GM12878 (cell line): ENCODE measurements at regions not wholly inside any gene's neighbourhood (a gene's known extent, or its start where the extent isn't known, plus 50 kb on each side); places are given as distances from the start of the nearest gene placed in this dataset.

Experiments
- ATAC-seq: fragments of 200-7000 bp; cut with Tn5 transposase; 3 replicates; pipeline ENCODE4 v1.9.1; 2020; ENCODE audit warnings: mild to moderate bottlenecking, moderate library complexity
- BruUV-seq: library from RNA; stranded (reverse); fragments of 400-500 nt; replicated peaks from 2 replicates; lab custom pipeline; 2021; lab: Mats Ljungman, UMichigan
- CTCF ChIA-PET: fragments of 300-600 bp; sonication (Branson Sonifier 250); formaldehyde crosslinking; extraction: SDS; loops from one replicate; lab custom pipeline; 2021; ENCODE audit warnings: inconsistent platforms; lab: Yijun Ruan, JAX
- POLR2A ChIA-PET: fragments of 350-600 bp; formaldehyde crosslinking; extraction: SDS; loops from one replicate; lab custom pipeline; 2021; ENCODE audit warnings: inconsistent platforms; lab: Charles Lee
- RAD21 ChIA-PET: fragments of 300-600 bp; sonication (Branson Sonifier 250); formaldehyde crosslinking; loops from one replicate; lab custom pipeline; 2023; ENCODE audit warnings: antibody characterized with exemption; ENCODE audit not compliant: unreplicated experiment; lab: Charles Lee
- SMC1A ChIA-PET: fragments of 300-600 bp; sonication (Branson Sonifier 250); formaldehyde crosslinking; loops from one replicate; lab custom pipeline; 2023; ENCODE audit not compliant: unreplicated experiment, uncharacterized antibody; lab: Charles Lee
- DNase-seq: peaks from one replicate; pipeline ENCODE4 v3.0.0-alpha.2; 2011; ENCODE audit warnings: low read depth, low spot score
- FAIRE-seq: peaks from 3 replicates; lab custom pipeline; 2011; peaks lifted over from hg19 to GRCh38; lab: Jason Lieb, UNC
- H2AFZ ChIP-seq: 2 replicates; pipeline ENCODE4 v1.6.0; 2011; ENCODE audit warnings: low read depth, low read length, control low read depth; ENCODE audit not compliant: control insufficient read depth
- H3K27ac ChIP-seq: 2 replicates; pipeline ENCODE4 v1.5.1; 2011; ENCODE audit warnings: control low read depth; ENCODE audit not compliant: control insufficient read depth, insufficient read depth
- H3K27me3 ChIP-seq, 2 experiments: replicated peaks in 1 of 2; 2 replicates each; pipeline versions ENCODE4 v1.6.0 to v1.6.1; 2011; ENCODE audit warnings: low read length in 1 of 2; ENCODE audit not compliant: control insufficient read depth in 2 of 2, insufficient read depth in 2 of 2
- H3K36me3 ChIP-seq, 2 experiments: 2 replicates each; pipeline ENCODE4 v1.5.1; 2011; ENCODE audit warnings: low read length in 1 of 2; ENCODE audit not compliant: control insufficient read depth in 2 of 2, insufficient read depth in 2 of 2
- H3K4me1 ChIP-seq: 2 replicates; pipeline ENCODE4 v1.6.1; 2011; ENCODE audit warnings: mild to moderate bottlenecking, low read length, moderate library complexity, mixed read lengths; ENCODE audit not compliant: control insufficient read depth, insufficient read depth
- H3K4me2 ChIP-seq: 2 replicates; pipeline ENCODE4 v1.6.0; 2011; ENCODE audit warnings: control low read depth; ENCODE audit not compliant: control insufficient read depth, insufficient read depth
- H3K4me3 ChIP-seq: fragments of 200-600 bp; sonication (generic); 2 replicates; pipeline ENCODE4 v1.5.1; 2016
- H3K79me2 ChIP-seq: 2 replicates; pipeline ENCODE4 v1.6.0; 2011; ENCODE audit warnings: low read length; ENCODE audit not compliant: control insufficient read depth, insufficient read depth
- H3K9ac ChIP-seq: 2 replicates; pipeline ENCODE4 v1.8.0; 2011; ENCODE audit warnings: low read length, control low read depth, mixed read lengths; ENCODE audit not compliant: control insufficient read depth, insufficient read depth
- H3K9me3 ChIP-seq: replicated peaks from 3 replicates; pipeline ENCODE4 v1.5.1; 2011; ENCODE audit warnings: mild to moderate bottlenecking, low read length; ENCODE audit not compliant: control insufficient read depth, insufficient read depth
- H4K20me1 ChIP-seq: 2 replicates; pipeline ENCODE4 v1.6.0; 2011; ENCODE audit not compliant: control insufficient read depth, insufficient read depth
- BCL11A ChIP-seq: IDR thresholded peaks from 2 replicates; pipeline ENCODE4 v1.6.1; 2011; ENCODE audit warnings: low read depth, low read length
- BMI1 ChIP-seq: fragments of 450-650 bp; IDR thresholded peaks from 2 replicates; pipeline ENCODE4 v1.6.1; 2016; ENCODE audit warnings: mild to moderate bottlenecking, moderate library complexity, borderline replicate concordance
- CHD2 ChIP-seq: IDR thresholded peaks from 2 replicates; pipeline ENCODE4 v1.6.1; 2011; ENCODE audit warnings: low read depth, low read length, improper control_type of control experiment, borderline replicate concordance
- EP300 ChIP-seq, 2 experiments: fragments of 150-350 bp in 1 of 2; IDR thresholded peaks; 2 replicates each; pipeline ENCODE4 v1.6.1; 2011 to 2012; ENCODE audit warnings: low read depth in 2 of 2, low read length in 2 of 2, borderline replicate concordance in 1 of 2, improper control_type of control experiment in 1 of 2, inconsistent platforms in 1 of 2; ENCODE audit not compliant: control insufficient read depth in 1 of 2
- FOS ChIP-seq: IDR thresholded peaks from 3 replicates; pipeline ENCODE4 v1.6.1; 2011; ENCODE audit warnings: borderline replicate concordance; ENCODE audit not compliant: insufficient read length; ENCODE audit errors: extremely low read depth
- FOXM1 ChIP-seq: IDR thresholded peaks from 2 replicates; pipeline ENCODE4 v1.6.1; 2012; ENCODE audit warnings: low read depth, mild to moderate bottlenecking, inconsistent platforms, low read length, moderate library complexity
- HDAC2 ChIP-seq: fragments of 200-600 bp; sonication (generic); IDR thresholded peaks from 2 replicates; pipeline ENCODE4 v1.6.1; 2017
- HDGF ChIP-seq: fragments of 450-650 bp; IDR thresholded peaks from 2 replicates; pipeline ENCODE4 v1.6.1; 2016; ENCODE audit warnings: antibody characterized with exemption
- NBN ChIP-seq: fragments of 450-650 bp; IDR thresholded peaks from 2 replicates; pipeline ENCODE4 v1.6.1; 2016
- RAD21 ChIP-seq: IDR thresholded peaks from 2 replicates; pipeline ENCODE4 v1.6.1; 2011; ENCODE audit warnings: mild to moderate bottlenecking, low read depth, low read length, moderate library complexity; ENCODE audit not compliant: insufficient read depth
- RCOR1 ChIP-seq: conservative IDR thresholded peaks from 2 replicates; pipeline ENCODE4 v1.6.1; 2012; ENCODE audit warnings: low read depth, low read length, improper control_type of control experiment
- RUNX3 ChIP-seq: IDR thresholded peaks from 2 replicates; pipeline ENCODE4 v1.6.1; 2012; ENCODE audit warnings: low read length, inconsistent platforms
- SMAD5 ChIP-seq: IDR thresholded peaks from 2 replicates; pipeline ENCODE4 v1.6.1; 2016; ENCODE audit warnings: antibody characterized with exemption, low read depth
- SMC3 ChIP-seq: IDR thresholded peaks from 2 replicates; pipeline ENCODE4 v1.6.1; 2011; ENCODE audit warnings: low read length, improper control_type of control experiment, borderline replicate concordance
- TCF7 ChIP-seq: IDR thresholded peaks from 2 replicates; pipeline ENCODE4 v1.6.1; 2014; ENCODE audit warnings: antibody characterized with exemption, borderline replicate concordance
- YBX1 ChIP-seq: fragments of 450-650 bp; IDR thresholded peaks from 2 replicates; pipeline ENCODE4 v1.6.1; 2016; ENCODE audit warnings: antibody characterized with exemption
- ZNF207 ChIP-seq: fragments of 450-650 bp; IDR thresholded peaks from 2 replicates; pipeline ENCODE4 v1.6.1; 2014; ENCODE audit warnings: antibody characterized with exemption, mild to moderate bottlenecking, borderline replicate concordance
- ZNF217 ChIP-seq: fragments of 450-650 bp; IDR thresholded peaks from 2 replicates; pipeline ENCODE4 v1.6.1; 2017; ENCODE audit warnings: antibody characterized with exemption, mild to moderate bottlenecking
- WGBS: methylation state at CpG from one replicate; pipeline ENCODE4 v1.1.6; 2016; ENCODE audit warnings: low lambda C conversion rate; ENCODE audit not compliant: insufficient replicate concordance, insufficient coverage; ENCODE audit errors: missing lambda C conversion rate; 5-methylcytosine and 5-hydroxymethylcytosine counted together
- in situ Hi-C: fragments of 300-500 bp; cut with MboI; formaldehyde crosslinking; loops from 9 replicates; pipeline ENCODE4 v1.14.3; 2018; ENCODE audit warnings: mixed read lengths
- intact Hi-C: fragments of 100-400 bp; cut with micrococcal nuclease; formaldehyde crosslinking; loops from one replicate; pipeline ENCODE4 v1.14.2; 2022; ENCODE audit not compliant: unreplicated experiment
- TF ChIP-seq, protein P1 (sequence below): fragments of 450-650 bp; formaldehyde crosslinking; IDR thresholded peaks from 2 replicates; pipeline ENCODE4 v1.4.0; 2022; ENCODE audit warnings: mild to moderate bottlenecking, moderate library complexity

DNA sequence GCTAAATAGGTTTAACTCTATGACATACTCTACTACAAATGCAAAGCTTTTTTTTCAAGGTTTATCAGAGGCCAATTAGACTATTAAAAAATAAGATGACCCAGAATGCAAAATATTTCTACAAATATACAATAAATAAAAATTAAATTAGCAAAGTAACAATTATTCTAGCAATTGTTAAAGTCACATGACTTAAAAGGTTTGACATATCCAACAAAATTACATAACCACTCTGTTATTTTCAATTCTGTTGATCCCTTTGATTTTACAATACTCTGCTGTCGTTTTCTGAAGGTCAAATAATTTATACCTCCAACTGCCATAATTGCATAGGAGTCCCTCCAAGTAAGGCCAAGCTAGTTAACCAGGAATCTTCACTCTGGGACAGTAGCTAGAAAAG lies 292.6 kb upstream of the MIR17HG start:
- no peak overlapping the region for H3K4me2 ChIP-seq
- no peak overlapping the region for H3K27ac ChIP-seq
- no peaks in the 10 kb centered on the region for H3K4me1 ChIP-seq
- no TSS peak for BruUV-seq
- DNase-seq (no peak), FAIRE-seq (no peak), ATAC-seq (no peak)
- TF ChIP-seq RCOR1: no peak
- TF ChIP-seq FOXM1: no peak
- TF ChIP-seq SMAD5: no peak
- TF ChIP-seq FOS: no peak
- no peak for TF ChIP-seq ZNF217
- TF ChIP-seq SMC3: no peak
- no peak for TF ChIP-seq RAD21
- no peak for TF ChIP-seq EP300 (IDR thresholded peaks at IDR 0.05; ENCODE audit: borderline replicate concordance in 1 of 2, control insufficient read depth in 1 of 2, low read depth in 2 of 2, low read length in 2 of 2)
- no peak for TF ChIP-seq BCL11A
- TF ChIP-seq, protein P1, sequence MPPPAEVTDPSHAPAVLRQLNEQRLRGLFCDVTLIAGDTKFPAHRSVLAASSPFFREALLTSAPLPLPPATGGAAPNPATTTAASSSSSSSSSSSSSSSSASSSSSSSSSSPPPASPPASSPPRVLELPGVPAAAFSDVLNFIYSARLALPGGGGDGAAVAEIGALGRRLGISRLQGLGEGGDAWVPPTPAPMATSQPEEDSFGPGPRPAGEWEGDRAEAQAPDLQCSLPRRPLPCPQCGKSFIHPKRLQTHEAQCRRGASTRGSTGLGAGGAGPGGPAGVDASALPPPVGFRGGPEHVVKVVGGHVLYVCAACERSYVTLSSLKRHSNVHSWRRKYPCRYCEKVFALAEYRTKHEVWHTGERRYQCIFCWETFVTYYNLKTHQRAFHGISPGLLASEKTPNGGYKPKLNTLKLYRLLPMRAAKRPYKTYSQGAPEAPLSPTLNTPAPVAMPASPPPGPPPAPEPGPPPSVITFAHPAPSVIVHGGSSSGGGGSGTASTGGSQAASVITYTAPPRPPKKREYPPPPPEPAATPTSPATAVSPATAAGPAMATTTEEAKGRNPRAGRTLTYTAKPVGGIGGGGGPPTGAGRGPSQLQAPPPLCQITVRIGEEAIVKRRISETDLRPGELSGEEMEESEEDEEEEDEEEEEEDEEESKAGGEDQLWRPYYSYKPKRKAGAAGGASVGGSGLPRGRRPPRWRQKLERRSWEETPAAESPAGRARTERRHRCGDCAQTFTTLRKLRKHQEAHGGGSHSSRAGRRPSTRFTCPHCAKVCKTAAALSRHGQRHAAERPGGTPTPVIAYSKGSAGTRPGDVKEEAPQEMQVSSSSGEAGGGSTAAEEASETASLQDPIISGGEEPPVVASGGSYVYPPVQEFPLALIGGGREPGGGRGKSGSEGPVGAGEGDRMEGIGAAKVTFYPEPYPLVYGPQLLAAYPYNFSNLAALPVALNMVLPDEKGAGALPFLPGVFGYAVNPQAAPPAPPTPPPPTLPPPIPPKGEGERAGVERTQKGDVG (CRISPR knock-in tag): no peak
- no peak for TF ChIP-seq NBN
- TF ChIP-seq CHD2: no peak
- TF ChIP-seq RUNX3: no peak
- TF ChIP-seq TCF7: no peak
- TF ChIP-seq YBX1: no peak
- TF ChIP-seq HDGF: no peak
- TF ChIP-seq BMI1: no peak
- no peak for TF ChIP-seq HDAC2
- TF ChIP-seq ZNF207: no peak
- no peak overlapping the region for H3K4me3 ChIP-seq
- CTCF ChIA-PET: interaction anchor here (1.4 kb wide), 1 partner anchor 193 kb away, joined by 3 read pairs; no protein-coding TSS in a partner anchor
- POLR2A ChIA-PET: no interaction called here
- 0% methylated on average over 1 of the region's 1 CpG for WGBS
- in situ Hi-C loops (no loop called here), intact Hi-C loops (loop anchor here (10.0 kb wide), 1 partner anchor 460 kb away; no protein-coding TSS in a partner anchor)
- no peaks in the 10 kb centered on the region for H3K79me2 ChIP-seq
- RAD21 ChIA-PET: interaction anchor here (0.7 kb wide), 1 partner anchor 10 kb away, joined by 3 read pairs; no protein-coding TSS in a partner anchor
- no peak overlapping the region for H2AFZ ChIP-seq
- H4K20me1 ChIP-seq: no peaks in the 10 kb centered on the region
- no peaks in the 10 kb centered on the region; the same call in 2 of the 3 replicates for H3K9me3 ChIP-seq
- H3K36me3 ChIP-seq: no peaks in the 10 kb centered on the region
- H3K9ac ChIP-seq: no peak overlapping the region
- SMC1A ChIA-PET: interaction anchor here (1.8 to 2.3 kb wide), 3 partner anchors 7 to 22 kb away, joined by 5 to 8 read pairs (median 7); no protein-coding TSS in a partner anchor
- H3K27me3 ChIP-seq: no peaks in the 10 kb centered on the region
